ENCODE measurements at regions not wholly inside any gene's neighbourhood (a gene's known extent, or its start where the extent isn't known, plus 50 kb on each side); places are given as distances from the start of the nearest gene placed in this dataset.

DNA sequence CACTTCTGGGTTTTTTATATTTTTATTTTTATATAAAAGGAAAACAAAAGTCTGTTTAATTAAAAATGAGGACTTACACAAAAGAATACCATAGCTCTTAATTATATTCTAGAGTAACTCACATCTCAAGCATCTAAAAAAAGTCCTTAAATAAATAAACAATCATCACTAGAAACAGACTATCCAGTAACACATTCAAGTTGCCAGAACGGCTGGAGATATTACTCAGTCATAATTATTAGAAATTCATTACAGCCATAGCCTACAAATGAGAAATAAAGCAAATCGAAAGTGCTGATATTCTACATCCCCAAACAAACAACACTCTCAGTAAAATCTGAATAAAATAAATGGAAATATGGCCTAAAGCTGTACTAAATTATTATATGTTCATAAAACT lies 182.5 kb upstream of the C11orf58 start:
- Mint-ChIP-seq H3K9me3 (ENCODE audit: unreplicated experiment) (no peaks in the 10 kb centered on the region), H3K4me3 (ENCODE audit: unreplicated experiment) (no peak overlapping the region), H3K4me1 (ENCODE audit: low read depth, unreplicated experiment) (peaks cover 5% of the 10 kb centered on the region), H3K36me3 (ENCODE audit: insufficient read depth, unreplicated experiment) (no peaks in the 10 kb centered on the region), H3K27me3 (ENCODE audit: insufficient read depth, unreplicated experiment) (no peaks in the 10 kb centered on the region), H3K27ac (ENCODE audit: unreplicated experiment) (no peak overlapping the region)
- ChIA-PET CTCF (no interaction called here), POLR2A (no interaction called here)
- H3K4me1 ChIP-seq: no peaks in the 10 kb centered on the region
- no peaks in the 10 kb centered on the region for H3K27me3 ChIP-seq (replicated peaks; ENCODE audit: control insufficient read depth, insufficient read depth, low read length)
- no peak for DNase-seq
- no TSS peak for BruUV-seq (replicated peaks)
- no peaks in the 10 kb centered on the region for H3K36me3 ChIP-seq (ENCODE audit: control insufficient read depth, insufficient read depth, low read length)
- no peaks in the 10 kb centered on the region for H3K9me3 ChIP-seq
- TF ChIP-seq, protein P1, sequence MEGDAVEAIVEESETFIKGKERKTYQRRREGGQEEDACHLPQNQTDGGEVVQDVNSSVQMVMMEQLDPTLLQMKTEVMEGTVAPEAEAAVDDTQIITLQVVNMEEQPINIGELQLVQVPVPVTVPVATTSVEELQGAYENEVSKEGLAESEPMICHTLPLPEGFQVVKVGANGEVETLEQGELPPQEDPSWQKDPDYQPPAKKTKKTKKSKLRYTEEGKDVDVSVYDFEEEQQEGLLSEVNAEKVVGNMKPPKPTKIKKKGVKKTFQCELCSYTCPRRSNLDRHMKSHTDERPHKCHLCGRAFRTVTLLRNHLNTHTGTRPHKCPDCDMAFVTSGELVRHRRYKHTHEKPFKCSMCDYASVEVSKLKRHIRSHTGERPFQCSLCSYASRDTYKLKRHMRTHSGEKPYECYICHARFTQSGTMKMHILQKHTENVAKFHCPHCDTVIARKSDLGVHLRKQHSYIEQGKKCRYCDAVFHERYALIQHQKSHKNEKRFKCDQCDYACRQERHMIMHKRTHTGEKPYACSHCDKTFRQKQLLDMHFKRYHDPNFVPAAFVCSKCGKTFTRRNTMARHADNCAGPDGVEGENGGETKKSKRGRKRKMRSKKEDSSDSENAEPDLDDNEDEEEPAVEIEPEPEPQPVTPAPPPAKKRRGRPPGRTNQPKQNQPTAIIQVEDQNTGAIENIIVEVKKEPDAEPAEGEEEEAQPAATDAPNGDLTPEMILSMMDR (IDR thresholded peaks at IDR 0.05; ENCODE audit: insufficient read depth in 1 of 2, low read depth in 1 of 2, low read length in 1 of 2, severe bottlenecking in 1 of 2, unreplicated experiment in 1 of 2): no peak
- intact Hi-C loops (cut with micrococcal nuclease; ENCODE audit: unreplicated experiment): no loop called here
- H3K4me3 ChIP-seq (ENCODE audit: low read depth, low read length): no peak overlapping the region

- intact Hi-C loops (cut with micrococcal nuclease; ENCODE audit: unreplicated experiment): no loop called here
- no peaks in the 10 kb centered on the region for H3K4me1 ChIP-seq
- H3K4me3 Mint-ChIP-seq (ENCODE audit: unreplicated experiment): no peak overlapping the region
- TF ChIP-seq, protein P1 (IDR thresholded peaks at IDR 0.05; ENCODE audit: insufficient read depth in 1 of 2, low read depth in 1 of 2, low read length in 1 of 2, severe bottlenecking in 1 of 2, unreplicated experiment in 1 of 2): no peak
- H3K4me1 Mint-ChIP-seq (ENCODE audit: low read depth, unreplicated experiment): no peaks in the 10 kb centered on the region
- no peaks in the 10 kb centered on the region for H3K27me3 Mint-ChIP-seq (ENCODE audit: insufficient read depth, unreplicated experiment)
- H3K9me3 Mint-ChIP-seq (ENCODE audit: unreplicated experiment): no peaks in the 10 kb centered on the region
- no TSS peak for BruUV-seq (replicated peaks)
- CTCF ChIA-PET: no interaction called here
- no peaks in the 10 kb centered on the region for H3K36me3 Mint-ChIP-seq (ENCODE audit: insufficient read depth, unreplicated experiment)
- POLR2A ChIA-PET: no interaction called here
- no peaks in the 10 kb centered on the region for H3K36me3 ChIP-seq (ENCODE audit: control insufficient read depth, insufficient read depth, low read length)
- no peak overlapping the region for H3K4me3 ChIP-seq (ENCODE audit: low read depth, low read length)
- H3K9me3 ChIP-seq: no peaks in the 10 kb centered on the region
- no peak for DNase-seq
- no peak overlapping the region for H3K27ac Mint-ChIP-seq (ENCODE audit: unreplicated experiment)
- H3K27me3 ChIP-seq (replicated peaks; ENCODE audit: control insufficient read depth, insufficient read depth, low read length): no peaks in the 10 kb centered on the region
Measured at GRCh38 chr11:16554361-16554760, 184.1 kb upstream of the C11orf58 start.

DNA sequence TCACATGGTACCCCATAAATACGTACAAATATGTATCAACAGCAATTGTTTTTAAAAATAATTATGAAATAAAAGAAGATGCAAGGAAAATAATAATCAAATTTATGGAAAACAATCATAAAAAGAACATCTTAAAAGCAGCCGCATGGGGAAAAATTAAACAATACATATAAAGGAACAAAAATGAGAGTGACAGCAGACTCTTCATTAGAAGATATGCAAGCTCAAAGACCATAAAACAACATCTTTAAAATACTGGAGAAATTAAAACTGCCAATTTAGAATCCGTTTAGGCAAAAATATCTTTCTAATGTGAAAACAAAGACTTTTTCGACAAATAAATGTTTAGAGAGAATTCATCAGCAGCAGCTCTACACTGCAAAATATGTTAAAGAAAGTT lies 190.6 kb upstream of the C11orf58 start:
- H3K4me3 ChIP-seq (ENCODE audit: low read depth, low read length): no peak overlapping the region
- ChIA-PET CTCF (no interaction called here), POLR2A (no interaction called here)
- no TSS peak for BruUV-seq (replicated peaks)
- Mint-ChIP-seq H3K4me1 (ENCODE audit: low read depth, unreplicated experiment) (no peaks in the 10 kb centered on the region), H3K4me3 (ENCODE audit: unreplicated experiment) (no peak overlapping the region), H3K9me3 (ENCODE audit: unreplicated experiment) (peaks cover 10% of the 10 kb centered on the region), H3K27ac (ENCODE audit: unreplicated experiment) (no peak overlapping the region), H3K36me3 (ENCODE audit: insufficient read depth, unreplicated experiment) (no peaks in the 10 kb centered on the region), H3K27me3 (ENCODE audit: insufficient read depth, unreplicated experiment) (no peaks in the 10 kb centered on the region)
- no peak for DNase-seq
- H3K27me3 ChIP-seq (replicated peaks; ENCODE audit: control insufficient read depth, insufficient read depth, low read length): no peaks in the 10 kb centered on the region
- TF ChIP-seq, protein P1 (IDR thresholded peaks at IDR 0.05; ENCODE audit: insufficient read depth in 1 of 2, low read depth in 1 of 2, low read length in 1 of 2, severe bottlenecking in 1 of 2, unreplicated experiment in 1 of 2): no peak
- 0 out of 2 replicates have a peak, but pooled peaks cover 3% of the 10 kb centered on the region for H3K9me3 ChIP-seq
- no peaks in the 10 kb centered on the region for H3K36me3 ChIP-seq (ENCODE audit: control insufficient read depth, insufficient read depth, low read length)
- intact Hi-C loops (cut with micrococcal nuclease; ENCODE audit: unreplicated experiment): no loop called here
- H3K4me1 ChIP-seq: no peaks in the 10 kb centered on the region
